Esophagus squamous epithelium (tissue), 4 donors: ENCODE measurements at regions not wholly inside any gene's neighbourhood (a gene's known extent, or its start where the extent isn't known, plus 50 kb on each side); places are given as distances from the start of the nearest gene placed in this dataset.

Experiments
- CTCF ChIP-seq, 6 experiments: fragments of 450-650 bp in 4 of 6; fragments of 200-600 bp in 2 of 6; sonication (generic) in 2 of 6; IDR thresholded peaks; one replicate each; pipeline ENCODE4 v1.5.1; 2016 to 2019; ENCODE audit warnings: antibody characterized with exemption in 6 of 6, mild to moderate bottlenecking in 4 of 6, moderate library complexity in 4 of 6
- POLR2A ChIP-seq, 4 donors: fragments of 450-650 bp; IDR thresholded peaks; one replicate each; pipeline ENCODE4 v1.6.1; 2017; ENCODE audit warnings: antibody characterized with exemption in 4 of 4, mild to moderate bottlenecking in 4 of 4, moderate library complexity in 3 of 4

- no peak for TF ChIP-seq CTCF (IDR thresholded peaks at IDR 0.05)
- no peak for TF ChIP-seq POLR2A (IDR thresholded peaks at IDR 0.05)
Measured at GRCh38 chr7:34567906-34568305, 90.1 kb upstream of the NPSR1 start.
